HepG2 (cell line): ENCODE measurements at regions not wholly inside any gene's neighbourhood (a gene's known extent, or its start where the extent isn't known, plus 50 kb on each side); places are given as distances from the start of the nearest gene placed in this dataset.

Experiments
- MXI1 ChIP-seq: IDR thresholded peaks from 3 replicates; pipeline ENCODE4 v1.6.1; 2012; ENCODE audit warnings: low read depth, low read length, inconsistent platforms, borderline replicate concordance
- SP2 ChIP-seq: sonication (generic); formaldehyde crosslinking; IDR thresholded peaks from 2 replicates; pipeline ENCODE4 v1.5.1; 2020; ENCODE audit warnings: mild to moderate bottlenecking, missing genetic modification reagents
- TCF7L2 ChIP-seq: IDR thresholded peaks from 2 replicates; pipeline ENCODE4 v1.6.1; 2011; ENCODE audit warnings: mild to moderate bottlenecking, low read depth, low read length, moderate library complexity

DNA sequence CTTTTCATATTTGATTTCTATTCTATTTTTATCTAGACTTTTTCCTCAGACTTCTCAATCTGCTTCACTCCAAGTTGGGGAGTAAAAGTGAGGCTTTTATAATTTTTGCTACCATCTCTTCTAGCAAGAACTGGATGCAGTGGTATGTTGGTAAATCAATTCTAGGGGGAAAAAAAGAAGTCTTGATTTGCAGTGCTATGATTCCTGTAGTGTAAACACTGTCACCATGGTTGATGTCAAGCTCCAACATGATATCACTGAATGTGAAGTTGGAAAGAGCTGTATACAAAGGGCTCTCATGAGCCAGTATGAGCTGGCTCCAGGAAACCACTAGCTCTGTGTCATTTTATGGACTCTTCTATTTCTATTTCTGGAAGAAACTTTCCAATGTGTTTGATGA, 439.2 kb downstream of the NTRK2 start:
- TF ChIP-seq TCF7L2 (no peak), SP2 (CRISPR knock-in tag) (no peak), MXI1 (no peak)
